ENCODE measurements at regions not wholly inside any gene's neighbourhood (a gene's known extent, or its start where the extent isn't known, plus 50 kb on each side); places are given as distances from the start of the nearest gene placed in this dataset.
A peak's percentile ranks its signal among the peaks of the same experiment; 100 is the strongest.
"Not testable (repeated sequence)": the region's sequence is repeated elsewhere in the genome, so short reads cannot be mapped to it uniquely, and the experiment has no call there.

DNA sequence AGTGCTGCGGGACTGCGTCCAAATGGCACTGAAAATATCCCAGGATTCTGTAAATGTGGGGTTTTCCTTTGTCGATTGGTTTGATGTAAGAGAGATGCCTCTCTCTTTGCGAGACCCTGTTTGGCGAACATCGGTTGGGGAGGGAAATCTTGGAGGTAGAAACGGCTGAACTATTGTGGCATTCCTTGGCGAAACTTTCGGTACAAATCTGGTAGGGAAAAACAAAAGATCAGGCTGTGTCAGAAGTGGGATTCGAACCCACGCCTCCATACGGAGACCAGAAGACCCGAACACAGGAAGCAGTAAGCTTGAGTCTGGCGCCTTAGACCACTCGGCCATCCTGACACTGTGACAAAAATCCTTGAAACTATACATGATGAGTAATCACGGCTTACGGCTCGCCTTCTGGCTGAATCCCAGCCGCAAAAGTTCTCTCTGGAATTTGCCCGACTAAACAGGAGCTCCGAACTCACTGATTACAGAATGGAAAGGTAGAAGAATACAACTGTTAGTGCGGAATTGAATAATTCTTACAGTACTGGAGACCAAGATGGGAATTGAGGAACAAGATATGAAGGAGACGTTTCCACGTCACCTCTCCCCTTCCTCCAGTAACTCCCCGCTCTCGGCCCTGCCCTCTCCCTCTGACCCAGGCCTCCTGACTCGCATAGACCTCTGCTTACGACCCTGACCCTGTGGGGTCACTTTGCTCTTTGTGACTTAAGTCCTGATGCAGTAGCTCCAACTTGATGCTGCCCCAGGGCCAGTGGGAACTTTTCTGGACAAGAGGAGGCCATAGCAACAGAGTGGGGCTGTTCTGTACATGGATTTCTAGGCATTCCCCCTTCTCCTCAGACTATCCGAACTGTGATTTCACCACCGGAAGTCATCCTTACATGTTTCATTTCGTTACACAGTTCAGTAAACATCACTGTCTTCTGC is 132.8 kb upstream of the ZNF184 start:
- peak overlapping the region in 1 of 2 experiments; percentile 16 for H3K27ac ChIP-seq (ENCODE audit: insufficient read depth in 1 of 2, low read depth in 1 of 2, low read length in 2 of 2, poor library complexity in 1 of 2, severe bottlenecking in 2 of 2)
- H3K4me3 ChIP-seq (ENCODE audit: control insufficient read depth in 1 of 7, extremely low read depth in 1 of 7, insufficient read depth in 4 of 7, low read depth in 2 of 7, low read length in 6 of 7), result peak overlapping the region in 2 of 7 experiments; percentile 15 to 16
- peaks cover 11 to 64% (median 30%) of the 10 kb centered on the region in 5 experiments for H3K27me3 ChIP-seq (replicated peaks in 2 of 5; ENCODE audit: control insufficient read depth in 4 of 5, insufficient read depth in 5 of 5, low read length in 4 of 5)
- H3K4me1 ChIP-seq (ENCODE audit: control extremely low read depth in 1 of 4, control insufficient read depth in 4 of 4, insufficient read depth in 4 of 4, low read length in 3 of 4), result peaks cover 0 to 10% (median 4%) of the 10 kb centered on the region in 4 experiments
- ChIA-PET CTCF (interaction anchor here (1.3 kb wide), 1 partner anchor 12 kb away, joined by 3 read pairs; no protein-coding TSS in a partner anchor), POLR2A (no interaction called here)
- DNase-seq, result peak; percentile 19 to 40 (median 35)
- peaks cover 0 to 15% (median 11%) of the 10 kb centered on the region in 5 experiments for H3K9me3 ChIP-seq (ENCODE audit: control extremely low read depth in 1 of 5, control insufficient read depth in 4 of 5, insufficient read depth in 2 of 5, low read depth in 1 of 5, low read length in 4 of 5)
- H3K36me3 ChIP-seq (ENCODE audit: control insufficient read depth in 4 of 4, insufficient read depth in 4 of 4, low read length in 3 of 4), result no peaks in the 10 kb centered on the region
- WGBS (ENCODE audit: insufficient coverage), result 12% methylated on average over 29 of the region's 31 CpGs

DNA sequence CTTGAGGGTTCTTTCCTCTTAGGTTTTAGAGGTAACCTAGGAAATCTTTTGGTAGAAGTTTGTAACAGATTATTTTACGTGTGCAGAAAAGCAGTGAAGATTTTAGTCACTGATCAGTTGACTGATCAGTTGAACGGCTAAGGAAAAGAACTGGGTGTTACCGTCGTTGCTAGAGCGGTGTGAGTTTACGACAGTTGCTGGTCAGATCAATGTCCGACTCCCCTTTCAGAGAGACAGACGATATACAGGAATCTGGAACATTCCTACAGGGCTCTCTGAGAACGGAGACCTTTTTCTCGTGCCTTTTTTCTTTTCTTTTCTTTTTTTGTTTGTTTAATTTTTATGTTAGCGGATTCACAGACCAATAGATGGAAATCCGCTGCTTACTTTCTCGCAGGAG is 132.1 kb upstream of the ZNF184 start:
- Histone ChIP-seq H3K36me3 (ENCODE audit: control insufficient read depth in 4 of 4, insufficient read depth in 4 of 4, low read length in 3 of 4) (no peaks in the 10 kb centered on the region), H3K4me3 (ENCODE audit: control insufficient read depth in 1 of 7, extremely low read depth in 1 of 7, insufficient read depth in 4 of 7, low read depth in 2 of 7, low read length in 6 of 7) (peak overlapping the region in 1 of 7 experiments; percentile 15), H3K27ac (ENCODE audit: insufficient read depth in 1 of 2, low read depth in 1 of 2, low read length in 2 of 2, poor library complexity in 1 of 2, severe bottlenecking in 2 of 2) (peak overlapping the region in 1 of 2 experiments; percentile 16), H3K4me1 (ENCODE audit: control extremely low read depth in 1 of 4, control insufficient read depth in 4 of 4, insufficient read depth in 4 of 4, low read length in 3 of 4) (peaks cover 0 to 10% (median 4%) of the 10 kb centered on the region in 4 experiments), H3K9me3 (ENCODE audit: control extremely low read depth in 1 of 5, control insufficient read depth in 4 of 5, insufficient read depth in 2 of 5, low read depth in 1 of 5, low read length in 4 of 5) (peaks cover 0 to 15% (median 11%) of the 10 kb centered on the region in 5 experiments), H3K27me3 (replicated peaks in 2 of 5; ENCODE audit: control insufficient read depth in 4 of 5, insufficient read depth in 5 of 5, low read length in 4 of 5) (peaks cover 11 to 69% (median 33%) of the 10 kb centered on the region in 5 experiments)
- DNase-seq, result no peak
- 12% methylated on average over 7 of the region's 13 CpGs for WGBS (ENCODE audit: insufficient coverage)
- ChIA-PET POLR2A (no interaction called here), CTCF (interaction anchor here (1.3 kb wide), 1 partner anchor 11 kb away, joined by 3 read pairs; no protein-coding TSS in a partner anchor)

DNA sequence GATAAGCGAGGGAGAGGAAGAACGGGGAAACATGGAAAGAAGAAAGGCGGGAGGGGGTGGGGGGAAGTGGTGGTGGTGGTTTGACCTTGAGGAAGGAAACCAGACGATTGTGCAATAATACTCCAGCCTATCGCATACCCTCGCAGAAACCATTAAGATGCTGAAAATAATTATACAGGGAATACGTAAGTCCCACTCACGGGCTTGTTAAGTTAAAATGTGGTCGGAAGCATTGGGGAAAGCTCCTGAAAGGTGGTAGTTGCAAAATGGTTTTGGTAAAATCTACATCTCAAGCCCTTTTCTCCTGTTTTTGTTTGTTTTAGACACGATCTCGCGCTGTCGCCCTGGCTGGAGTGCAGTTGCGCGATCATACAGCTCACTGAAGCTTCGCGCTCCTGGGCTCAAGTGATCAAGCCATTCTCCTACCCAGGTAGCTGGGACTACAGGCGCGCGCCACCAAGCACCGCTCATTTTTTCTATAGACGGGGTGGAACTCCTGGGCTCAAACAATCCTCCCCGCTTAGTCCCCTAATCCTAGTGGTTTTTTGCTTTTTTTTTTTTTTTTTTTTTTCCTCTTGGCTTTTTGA is 128.9 kb upstream of the ZNF184 start:
- POLR2A ChIA-PET, result no interaction called here
- Histone ChIP-seq H3K4me3 (ENCODE audit: control insufficient read depth in 1 of 7, extremely low read depth in 1 of 7, insufficient read depth in 4 of 7, low read depth in 2 of 7, low read length in 6 of 7) (peak overlapping the region in 3 of 7 experiments; percentile 5 to 35 (median 21)), H3K27me3 (replicated peaks in 2 of 5; ENCODE audit: control insufficient read depth in 4 of 5, insufficient read depth in 5 of 5, low read length in 4 of 5) (peaks cover 10 to 95% (median 36%) of the 10 kb centered on the region in 5 experiments), H3K27ac (ENCODE audit: insufficient read depth in 1 of 2, low read depth in 1 of 2, low read length in 2 of 2, poor library complexity in 1 of 2, severe bottlenecking in 2 of 2) (peak overlapping the region in 1 of 2 experiments; percentile 49), H3K9me3 (ENCODE audit: control extremely low read depth in 1 of 5, control insufficient read depth in 4 of 5, insufficient read depth in 2 of 5, low read depth in 1 of 5, low read length in 4 of 5) (peaks cover 0 to 15% (median 11%) of the 10 kb centered on the region in 5 experiments), H3K36me3 (ENCODE audit: control insufficient read depth in 4 of 4, insufficient read depth in 4 of 4, low read length in 3 of 4) (no peaks in the 10 kb centered on the region), H3K4me1 (ENCODE audit: control extremely low read depth in 1 of 4, control insufficient read depth in 4 of 4, insufficient read depth in 4 of 4, low read length in 3 of 4) (peaks cover 0 to 10% (median 4%) of the 10 kb centered on the region in 4 experiments)
- DNase-seq, result peak in 2 of 3 donors; percentile 59 to 63
- CTCF ChIA-PET, result no interaction called here
- 11% methylated on average over 15 of the region's 23 CpGs for WGBS (ENCODE audit: insufficient coverage)

DNA sequence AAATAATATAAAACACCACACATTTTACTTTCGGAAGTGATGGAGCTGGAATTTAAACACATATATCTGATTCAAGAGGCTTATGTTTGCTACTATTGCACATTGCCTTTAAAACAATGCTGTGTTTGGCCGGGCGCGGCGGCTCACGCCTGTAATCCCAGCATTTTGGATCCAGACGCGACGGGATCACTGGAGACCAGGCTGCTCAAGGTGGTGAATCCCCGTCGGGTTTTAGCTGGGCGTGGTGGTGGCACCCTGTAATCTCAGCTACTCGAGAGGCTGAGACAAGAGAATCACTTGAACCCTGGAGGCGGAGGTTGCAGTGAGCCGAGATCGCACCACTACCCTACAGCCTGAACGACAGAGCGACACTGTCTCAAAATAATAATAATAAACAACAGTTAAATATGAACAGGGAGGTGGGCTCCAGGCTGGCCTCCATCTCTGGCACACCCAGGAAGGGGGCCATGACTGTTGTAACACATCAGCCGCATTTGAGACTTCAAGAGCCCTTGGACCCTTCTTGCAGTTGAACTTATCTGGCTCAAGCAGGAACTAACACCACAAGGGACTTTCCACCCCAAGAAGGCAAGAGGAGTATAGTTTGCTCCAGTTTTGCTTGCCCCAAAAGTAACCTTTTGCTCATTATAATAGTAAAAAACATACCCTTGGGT is 127.1 kb upstream of the ZNF184 start:
- H3K27me3 ChIP-seq (replicated peaks in 2 of 5; ENCODE audit: control insufficient read depth in 4 of 5, insufficient read depth in 5 of 5, low read length in 4 of 5), result peaks cover 5 to 95% (median 25%) of the 10 kb centered on the region in 5 experiments
- H3K36me3 ChIP-seq (ENCODE audit: control insufficient read depth in 4 of 4, insufficient read depth in 4 of 4, low read length in 3 of 4), result no peaks in the 10 kb centered on the region
- WGBS (ENCODE audit: insufficient coverage), result 82% methylated on average over 14 of the region's 19 CpGs
- peaks cover 0 to 8% (median 2%) of the 10 kb centered on the region in 4 experiments for H3K4me1 ChIP-seq (ENCODE audit: control extremely low read depth in 1 of 4, control insufficient read depth in 4 of 4, insufficient read depth in 4 of 4, low read length in 3 of 4)
- CTCF ChIA-PET, result no interaction called here
- peak in 2 of 3 donors; percentile 51 to 65 for DNase-seq
- H3K4me3 ChIP-seq (ENCODE audit: control insufficient read depth in 1 of 7, extremely low read depth in 1 of 7, insufficient read depth in 4 of 7, low read depth in 2 of 7, low read length in 6 of 7), result no peak overlapping the region
- POLR2A ChIA-PET, result no interaction called here
- peaks cover 0 to 13% (median 11%) of the 10 kb centered on the region in 5 experiments for H3K9me3 ChIP-seq (ENCODE audit: control extremely low read depth in 1 of 5, control insufficient read depth in 4 of 5, insufficient read depth in 2 of 5, low read depth in 1 of 5, low read length in 4 of 5)
- H3K27ac ChIP-seq (ENCODE audit: insufficient read depth in 1 of 2, low read depth in 1 of 2, low read length in 2 of 2, poor library complexity in 1 of 2, severe bottlenecking in 2 of 2), result no peak overlapping the region

DNA sequence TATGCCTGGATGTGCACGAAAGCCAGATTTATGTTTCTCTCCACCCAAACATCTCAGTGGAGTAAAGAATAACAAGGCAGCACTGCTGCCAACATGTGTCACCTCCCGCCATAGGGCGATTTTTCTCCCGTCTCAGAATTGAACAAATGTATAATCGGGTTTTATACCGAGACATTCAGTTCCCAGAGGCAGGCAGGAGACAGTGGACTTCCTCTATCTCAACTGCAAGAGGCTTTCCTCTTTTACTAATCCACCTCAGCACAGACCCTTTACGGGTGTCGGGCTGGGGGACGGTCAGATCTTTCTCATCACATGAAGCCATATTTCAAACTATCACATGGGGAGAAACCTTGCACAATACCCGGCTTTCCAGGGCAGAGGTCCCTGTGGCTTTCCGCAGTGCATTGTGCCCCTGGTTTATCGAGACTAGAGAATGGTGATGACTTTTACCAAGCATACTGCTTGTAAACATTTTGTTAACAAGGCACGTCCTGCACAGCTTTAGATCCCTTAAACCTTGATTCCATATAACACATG is 124.2 kb upstream of the ZNF184 start:
- DNase-seq; CTCF ChIA-PET; H3K4me3 ChIP-seq (ENCODE audit: control insufficient read depth in 1 of 7, extremely low read depth in 1 of 7, insufficient read depth in 4 of 7, low read depth in 2 of 7, low read length in 6 of 7); POLR2A ChIA-PET; H3K9me3 ChIP-seq (ENCODE audit: control extremely low read depth in 1 of 5, control insufficient read depth in 4 of 5, insufficient read depth in 2 of 5, low read depth in 1 of 5, low read length in 4 of 5); H3K36me3 ChIP-seq (ENCODE audit: control insufficient read depth in 4 of 4, insufficient read depth in 4 of 4, low read length in 3 of 4); H3K27ac ChIP-seq (ENCODE audit: insufficient read depth in 1 of 2, low read depth in 1 of 2, low read length in 2 of 2, poor library complexity in 1 of 2, severe bottlenecking in 2 of 2): not testable (repeated sequence)
- Histone ChIP-seq H3K4me1 (ENCODE audit: control extremely low read depth in 1 of 4, control insufficient read depth in 4 of 4, insufficient read depth in 4 of 4, low read length in 3 of 4) (peaks cover 0 to 16% (median 9%) of the 10 kb centered on the region in 4 experiments), H3K27me3 (replicated peaks in 2 of 5; ENCODE audit: control insufficient read depth in 4 of 5, insufficient read depth in 5 of 5, low read length in 4 of 5) (peaks cover 16 to 95% (median 33%) of the 10 kb centered on the region in 5 experiments)
- WGBS (ENCODE audit: insufficient coverage), result 60% methylated on average over 10 of the region's 13 CpGs

DNA sequence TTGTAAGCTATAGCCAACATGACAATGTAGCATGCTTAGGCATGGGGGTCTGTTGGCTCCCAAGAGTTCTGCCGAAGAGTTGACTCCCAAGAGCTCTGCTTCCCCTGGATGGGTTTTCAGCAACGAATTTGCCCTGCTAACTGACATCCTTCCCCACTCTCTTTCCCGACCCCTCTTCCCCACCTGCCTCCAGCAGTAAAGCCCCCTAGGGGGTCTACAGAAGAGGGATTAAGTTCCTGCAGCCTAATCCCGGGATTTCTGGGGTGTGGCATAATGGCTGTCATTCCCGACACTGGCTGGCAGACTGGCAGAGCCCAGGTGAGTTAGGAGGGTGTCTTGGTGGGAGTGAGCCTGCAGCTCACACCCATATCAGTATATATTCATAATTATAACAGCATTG is 121.0 kb upstream of the ZNF184 start:
- H3K36me3 ChIP-seq (ENCODE audit: control insufficient read depth in 4 of 4, insufficient read depth in 4 of 4, low read length in 3 of 4), result no peaks in the 10 kb centered on the region
- H3K4me3 ChIP-seq (ENCODE audit: control insufficient read depth in 1 of 7, extremely low read depth in 1 of 7, insufficient read depth in 4 of 7, low read depth in 2 of 7, low read length in 6 of 7), result no peak overlapping the region
- POLR2A ChIA-PET, result no interaction called here
- CTCF ChIA-PET, result interaction anchor here (1.2 kb wide), 1 partner anchor 12 kb away, joined by 3 read pairs; no protein-coding TSS in a partner anchor
- WGBS (ENCODE audit: insufficient coverage), result 33% methylated on average over 2 of the region's 5 CpGs
- no peak for DNase-seq
- peaks cover 23 to 87% (median 46%) of the 10 kb centered on the region in 5 experiments for H3K27me3 ChIP-seq (replicated peaks in 2 of 5; ENCODE audit: control insufficient read depth in 4 of 5, insufficient read depth in 5 of 5, low read length in 4 of 5)
- no peak overlapping the region for H3K27ac ChIP-seq (ENCODE audit: insufficient read depth in 1 of 2, low read depth in 1 of 2, low read length in 2 of 2, poor library complexity in 1 of 2, severe bottlenecking in 2 of 2)
- H3K4me1 ChIP-seq (ENCODE audit: control extremely low read depth in 1 of 4, control insufficient read depth in 4 of 4, insufficient read depth in 4 of 4, low read length in 3 of 4), result peaks cover 0 to 17% (median 8%) of the 10 kb centered on the region in 4 experiments
- H3K9me3 ChIP-seq (ENCODE audit: control extremely low read depth in 1 of 5, control insufficient read depth in 4 of 5, insufficient read depth in 2 of 5, low read depth in 1 of 5, low read length in 4 of 5), result peaks cover 0 to 2% (median 0%) of the 10 kb centered on the region in 5 experiments

Measured in common myeloid progenitor, CD34-positive (primary cell).